A204.1 (cell line): ENCODE measurements at regions not wholly inside any gene's neighbourhood (a gene's known extent, or its start where the extent isn't known, plus 50 kb on each side); places are given as distances from the start of the nearest gene placed in this dataset.

Source experiments
- FAIRE-seq: peaks from 2 replicates; lab custom pipeline; 2012; peaks lifted over from hg19 to GRCh38; lab: Jason Lieb, UNC

GRCh38 chr6:147821295-147821897 lies 312.9 kb downstream of the SAMD5 start:
- no peak for FAIRE-seq

GRCh38 chr6:147823936-147824335 lies 315.4 kb downstream of the SAMD5 start:
- FAIRE-seq, result no peak

- FAIRE-seq, result no peak
Observed at GRCh38 chr6:147825848-147826247, 317.4 kb downstream of the SAMD5 start.

GRCh38 chr6:147826698-147827097 lies 318.2 kb downstream of the SAMD5 start:
- no peak for FAIRE-seq

- FAIRE-seq, result no peak
Observed at GRCh38 chr6:147829418-147829817, 320.9 kb downstream of the SAMD5 start.

GRCh38 chr6:147829835-147830234 lies 321.3 kb downstream of the SAMD5 start:
- no peak for FAIRE-seq

- FAIRE-seq, result no peak
Observed at GRCh38 chr6:147831356-147831755, 322.9 kb downstream of the SAMD5 start.

GRCh38 chr6:147833607-147834006 lies 325.1 kb downstream of the SAMD5 start:
- FAIRE-seq, result no peak

GRCh38 chr6:147834084-147834776 lies 325.7 kb downstream of the SAMD5 start:
- no peak for FAIRE-seq

- no peak for FAIRE-seq
Observed at GRCh38 chr6:147837540-147837939, 329.1 kb downstream of the SAMD5 start.

- no peak for FAIRE-seq
Observed at GRCh38 chr6:147839708-147840610, 331.5 kb downstream of the SAMD5 start.

- no peak for FAIRE-seq
Observed at GRCh38 chr6:147841547-147842148, 333.2 kb downstream of the SAMD5 start.

- no peak for FAIRE-seq
Observed at GRCh38 chr6:147849401-147850330, 341.2 kb downstream of the SAMD5 start.

GRCh38 chr6:147852772-147853171 lies 344.3 kb downstream of the SAMD5 start:
- FAIRE-seq, result no peak

GRCh38 chr6:147853574-147853973 lies 345.1 kb downstream of the SAMD5 start:
- no peak for FAIRE-seq

GRCh38 chr6:147855803-147856482 lies 347.5 kb downstream of the SAMD5 start:
- FAIRE-seq, result no peak

- no peak for FAIRE-seq
Observed at GRCh38 chr6:147856687-147857086, 348.2 kb downstream of the SAMD5 start.

- FAIRE-seq, result no peak
Observed at GRCh38 chr6:147858421-147858820, 349.9 kb downstream of the SAMD5 start.

- FAIRE-seq, result no peak
Observed at GRCh38 chr6:147859071-147859470, 350.6 kb downstream of the SAMD5 start.

GRCh38 chr6:147861696-147862095 lies 353.2 kb downstream of the SAMD5 start:
- FAIRE-seq, result no peak
